NB4 (cell line): ENCODE measurements at regions not wholly inside any gene's neighbourhood (a gene's known extent, or its start where the extent isn't known, plus 50 kb on each side); places are given as distances from the start of the nearest gene placed in this dataset.

Experiments
- CTCF ChIP-seq: IDR thresholded peaks from one replicate; pipeline ENCODE4 v1.5.1; 2012; ENCODE audit warnings: low read depth, low read length
- MAX ChIP-seq: IDR thresholded peaks from 2 replicates; pipeline ENCODE4 v1.6.1; 2011; ENCODE audit warnings: low read depth, low read length
- MYC ChIP-seq: IDR thresholded peaks from 2 replicates; pipeline ENCODE4 v1.6.1; 2011; ENCODE audit warnings: low read depth, low read length
- POLR2A ChIP-seq: IDR thresholded peaks from 2 replicates; pipeline ENCODE4 v1.6.1; 2011; ENCODE audit warnings: mild to moderate bottlenecking; ENCODE audit not compliant: insufficient read length; ENCODE audit errors: extremely low read depth

- TF ChIP-seq CTCF: no peak
- TF ChIP-seq POLR2A: no peak
- TF ChIP-seq MYC: no peak
- no peak for TF ChIP-seq MAX
Measured at GRCh38 chr3:162719684-162720341, 1223.2 kb downstream of the OTOL1 start.
